ENCODE measurements at regions not wholly inside any gene's neighbourhood (a gene's known extent, or its start where the extent isn't known, plus 50 kb on each side); places are given as distances from the start of the nearest gene placed in this dataset.

DNA sequence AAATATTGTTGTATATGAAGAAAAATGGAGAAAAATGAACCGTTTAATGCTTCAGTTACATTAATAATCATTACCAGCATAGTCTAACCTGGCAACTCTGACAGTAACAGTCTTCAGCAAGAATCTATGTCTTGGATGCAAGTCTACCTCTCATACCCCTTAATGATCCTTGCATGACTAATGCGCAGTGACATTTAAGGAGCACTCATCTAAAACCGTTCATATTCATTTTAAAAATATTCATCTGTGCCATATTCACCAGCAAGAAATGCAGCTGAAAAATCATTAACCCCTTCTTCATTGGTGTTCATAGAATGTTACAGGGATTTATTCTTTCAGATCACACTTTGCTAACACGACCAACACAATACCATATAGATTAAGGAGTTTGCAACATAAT lies 227.2 kb upstream of the ASCC3 start:
- TF ChIP-seq, protein P1, sequence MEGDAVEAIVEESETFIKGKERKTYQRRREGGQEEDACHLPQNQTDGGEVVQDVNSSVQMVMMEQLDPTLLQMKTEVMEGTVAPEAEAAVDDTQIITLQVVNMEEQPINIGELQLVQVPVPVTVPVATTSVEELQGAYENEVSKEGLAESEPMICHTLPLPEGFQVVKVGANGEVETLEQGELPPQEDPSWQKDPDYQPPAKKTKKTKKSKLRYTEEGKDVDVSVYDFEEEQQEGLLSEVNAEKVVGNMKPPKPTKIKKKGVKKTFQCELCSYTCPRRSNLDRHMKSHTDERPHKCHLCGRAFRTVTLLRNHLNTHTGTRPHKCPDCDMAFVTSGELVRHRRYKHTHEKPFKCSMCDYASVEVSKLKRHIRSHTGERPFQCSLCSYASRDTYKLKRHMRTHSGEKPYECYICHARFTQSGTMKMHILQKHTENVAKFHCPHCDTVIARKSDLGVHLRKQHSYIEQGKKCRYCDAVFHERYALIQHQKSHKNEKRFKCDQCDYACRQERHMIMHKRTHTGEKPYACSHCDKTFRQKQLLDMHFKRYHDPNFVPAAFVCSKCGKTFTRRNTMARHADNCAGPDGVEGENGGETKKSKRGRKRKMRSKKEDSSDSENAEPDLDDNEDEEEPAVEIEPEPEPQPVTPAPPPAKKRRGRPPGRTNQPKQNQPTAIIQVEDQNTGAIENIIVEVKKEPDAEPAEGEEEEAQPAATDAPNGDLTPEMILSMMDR (IDR thresholded peaks at IDR 0.05), result no peak
- TF ChIP-seq POLR2A (IDR thresholded peaks at IDR 0.05), result no peak

Measured in thyroid gland (tissue), 4 donors.